ENCODE measurements at regions not wholly inside any gene's neighbourhood (a gene's known extent, or its start where the extent isn't known, plus 50 kb on each side); places are given as distances from the start of the nearest gene placed in this dataset.

- Histone ChIP-seq H2AFZ (ENCODE audit: low read depth, low read length) (no peak overlapping the region), H3K4me1 (ENCODE audit: insufficient read depth, low read length) (no peaks in the 10 kb centered on the region), H3K9me3 (ENCODE audit: low read length) (no peaks in the 10 kb centered on the region), H3K36me3 (ENCODE audit: insufficient read depth, low read length) (no peaks in the 10 kb centered on the region), H3K4me3 (ENCODE audit: low read length) (no peak overlapping the region), H3K27me3 (ENCODE audit: insufficient read depth, low read length) (no peaks in the 10 kb centered on the region)
Observed at GRCh38 chr4:95728145-95728544, 111.7 kb upstream of the PDHA2 start.

GRCh38 chr4:95715830-95716229, 124.1 kb upstream of the PDHA2 start:
- no peaks in the 10 kb centered on the region for H3K4me1 ChIP-seq (ENCODE audit: insufficient read depth, low read length)
- no peak overlapping the region for H2AFZ ChIP-seq (ENCODE audit: low read depth, low read length)
- H3K4me3 ChIP-seq (ENCODE audit: low read length), result no peak overlapping the region
- no peaks in the 10 kb centered on the region for H3K27me3 ChIP-seq (ENCODE audit: insufficient read depth, low read length)
- H3K36me3 ChIP-seq (ENCODE audit: insufficient read depth, low read length), result no peaks in the 10 kb centered on the region
- no peaks in the 10 kb centered on the region for H3K9me3 ChIP-seq (ENCODE audit: low read length)

DNA sequence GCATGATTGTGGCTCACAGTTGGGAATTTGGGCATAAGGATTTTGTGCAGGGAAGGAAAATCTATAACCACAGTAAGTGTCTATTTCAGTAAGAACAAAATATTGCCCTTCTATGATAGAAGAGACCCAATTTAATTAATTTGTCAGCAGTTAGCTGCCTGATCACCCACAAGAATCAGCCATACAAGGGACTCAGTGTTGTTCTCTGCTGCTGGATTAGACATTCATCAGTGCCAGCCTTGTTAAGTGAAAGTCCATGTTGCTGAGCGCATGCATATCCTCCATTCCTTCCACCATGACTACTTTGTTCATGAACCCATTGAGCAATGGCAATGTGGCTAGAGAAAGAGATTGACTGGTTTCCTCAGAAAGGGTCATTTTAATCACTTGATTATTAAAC, 125.3 kb upstream of the PDHA2 start:
- no peaks in the 10 kb centered on the region for H3K36me3 ChIP-seq (ENCODE audit: insufficient read depth, low read length)

GRCh38 chr4:95705323-95705722, 134.6 kb upstream of the PDHA2 start:
- no peaks in the 10 kb centered on the region for H3K27me3 ChIP-seq (ENCODE audit: insufficient read depth, low read length)
- peaks cover 7% of the 10 kb centered on the region for H3K4me1 ChIP-seq (ENCODE audit: insufficient read depth, low read length)
- no peaks in the 10 kb centered on the region for H3K36me3 ChIP-seq (ENCODE audit: insufficient read depth, low read length)
- H3K9me3 ChIP-seq (ENCODE audit: low read length), result no peaks in the 10 kb centered on the region
- no peak overlapping the region for H3K4me3 ChIP-seq (ENCODE audit: low read length)
- H2AFZ ChIP-seq (ENCODE audit: low read depth, low read length), result no peak overlapping the region

More for the DNA sequence above, 125.3 kb upstream of the PDHA2 start:
- Histone ChIP-seq H2AFZ (ENCODE audit: low read depth, low read length) (no peak overlapping the region), H3K27me3 (ENCODE audit: insufficient read depth, low read length) (no peaks in the 10 kb centered on the region), H3K4me1 (ENCODE audit: insufficient read depth, low read length) (no peaks in the 10 kb centered on the region), H3K4me3 (ENCODE audit: low read length) (no peak overlapping the region), H3K9me3 (ENCODE audit: low read length) (no peaks in the 10 kb centered on the region)

DNA sequence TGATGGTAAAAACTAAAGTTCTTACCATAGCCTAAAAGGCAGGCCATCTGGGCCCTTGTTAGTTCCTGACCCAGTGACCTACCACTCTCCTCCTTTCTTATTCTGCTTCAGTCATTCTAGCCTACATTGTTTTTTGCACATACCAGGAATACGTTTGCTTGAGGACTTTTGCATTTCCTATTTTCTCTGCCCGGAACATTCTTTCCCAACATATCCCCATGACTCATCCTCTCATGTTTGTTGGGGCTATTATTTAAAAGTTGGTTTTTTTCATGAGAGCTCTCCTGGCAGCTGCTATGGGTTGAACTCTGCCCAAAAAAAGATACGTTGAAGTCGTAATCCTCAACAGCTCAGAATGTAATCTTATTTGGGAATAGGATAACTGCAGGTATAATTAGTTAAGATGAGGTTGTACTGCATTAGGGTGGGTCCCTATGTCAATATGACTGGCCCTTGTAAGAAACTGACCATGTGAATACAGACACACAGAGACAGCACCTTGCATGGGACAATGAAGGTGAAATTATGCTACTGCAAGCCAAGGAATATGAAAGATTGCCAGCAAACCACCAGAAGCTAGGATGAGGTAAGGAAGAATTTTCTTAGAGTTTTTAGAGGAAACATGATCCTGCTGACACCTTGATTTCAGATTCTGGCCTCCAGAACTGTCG, 138.3 kb upstream of the PDHA2 start:
- no peaks in the 10 kb centered on the region for H3K36me3 ChIP-seq (ENCODE audit: insufficient read depth, low read length)
- H3K4me1 ChIP-seq (ENCODE audit: insufficient read depth, low read length), result peaks cover 7% of the 10 kb centered on the region
- no peaks in the 10 kb centered on the region for H3K9me3 ChIP-seq (ENCODE audit: low read length)
- H2AFZ ChIP-seq (ENCODE audit: low read depth, low read length), result no peak overlapping the region
- H3K27me3 ChIP-seq (ENCODE audit: insufficient read depth, low read length), result no peaks in the 10 kb centered on the region
- no peak overlapping the region for H3K4me3 ChIP-seq (ENCODE audit: low read length)

- no peak overlapping the region for H3K4me3 ChIP-seq (ENCODE audit: low read length)
- no peaks in the 10 kb centered on the region for H3K4me1 ChIP-seq (ENCODE audit: insufficient read depth, low read length)
- no peaks in the 10 kb centered on the region for H3K27me3 ChIP-seq (ENCODE audit: insufficient read depth, low read length)
- no peak overlapping the region for H2AFZ ChIP-seq (ENCODE audit: low read depth, low read length)
- no peaks in the 10 kb centered on the region for H3K36me3 ChIP-seq (ENCODE audit: insufficient read depth, low read length)
- no peaks in the 10 kb centered on the region for H3K9me3 ChIP-seq (ENCODE audit: low read length)
Observed at GRCh38 chr4:95694411-95694810, 145.5 kb upstream of the PDHA2 start.

DNA sequence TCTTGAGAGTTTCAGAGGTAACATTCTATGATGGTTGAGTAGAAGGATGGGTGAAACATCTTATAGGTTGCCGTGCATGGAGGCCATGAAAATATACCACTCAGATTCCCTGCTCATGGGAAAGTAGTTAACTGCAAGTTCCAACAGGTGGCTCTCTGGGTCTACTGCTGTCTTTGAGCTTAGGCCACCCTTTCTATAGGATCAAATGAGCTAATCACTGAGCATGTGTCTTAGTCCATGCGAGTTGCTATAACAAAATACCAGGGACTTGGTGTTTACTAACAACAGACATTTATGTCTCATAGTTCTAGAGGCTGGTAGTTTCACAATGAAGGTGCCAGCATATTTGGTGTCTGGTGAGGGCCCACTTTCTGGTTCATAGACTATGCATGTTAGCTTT, 144.8 kb upstream of the UNC5C start:
- Histone ChIP-seq H2AFZ (ENCODE audit: low read depth, low read length) (no peak overlapping the region), H3K27me3 (ENCODE audit: insufficient read depth, low read length) (no peaks in the 10 kb centered on the region), H3K4me3 (ENCODE audit: low read length) (no peak overlapping the region), H3K4me1 (ENCODE audit: insufficient read depth, low read length) (no peaks in the 10 kb centered on the region), H3K9me3 (ENCODE audit: low read length) (no peaks in the 10 kb centered on the region), H3K36me3 (ENCODE audit: insufficient read depth, low read length) (no peaks in the 10 kb centered on the region)

- Histone ChIP-seq H3K36me3 (ENCODE audit: insufficient read depth, low read length) (no peaks in the 10 kb centered on the region), H2AFZ (ENCODE audit: low read depth, low read length) (no peak overlapping the region), H3K27me3 (ENCODE audit: insufficient read depth, low read length) (no peaks in the 10 kb centered on the region), H3K9me3 (ENCODE audit: low read length) (no peaks in the 10 kb centered on the region), H3K4me1 (ENCODE audit: insufficient read depth, low read length) (peaks cover 22% of the 10 kb centered on the region), H3K4me3 (ENCODE audit: low read length) (no peak overlapping the region)
Observed at GRCh38 chr4:95676190-95676589, 127.4 kb upstream of the UNC5C start.

- no peaks in the 10 kb centered on the region for H3K9me3 ChIP-seq (ENCODE audit: low read length)
- H3K36me3 ChIP-seq (ENCODE audit: insufficient read depth, low read length), result no peaks in the 10 kb centered on the region
- no peak overlapping the region for H2AFZ ChIP-seq (ENCODE audit: low read depth, low read length)
- H3K4me3 ChIP-seq (ENCODE audit: low read length), result no peak overlapping the region
- no peaks in the 10 kb centered on the region for H3K27me3 ChIP-seq (ENCODE audit: insufficient read depth, low read length)
- H3K4me1 ChIP-seq (ENCODE audit: insufficient read depth, low read length), result peaks cover 22% of the 10 kb centered on the region
Observed at GRCh38 chr4:95675623-95676022, 126.8 kb upstream of the UNC5C start.

DNA sequence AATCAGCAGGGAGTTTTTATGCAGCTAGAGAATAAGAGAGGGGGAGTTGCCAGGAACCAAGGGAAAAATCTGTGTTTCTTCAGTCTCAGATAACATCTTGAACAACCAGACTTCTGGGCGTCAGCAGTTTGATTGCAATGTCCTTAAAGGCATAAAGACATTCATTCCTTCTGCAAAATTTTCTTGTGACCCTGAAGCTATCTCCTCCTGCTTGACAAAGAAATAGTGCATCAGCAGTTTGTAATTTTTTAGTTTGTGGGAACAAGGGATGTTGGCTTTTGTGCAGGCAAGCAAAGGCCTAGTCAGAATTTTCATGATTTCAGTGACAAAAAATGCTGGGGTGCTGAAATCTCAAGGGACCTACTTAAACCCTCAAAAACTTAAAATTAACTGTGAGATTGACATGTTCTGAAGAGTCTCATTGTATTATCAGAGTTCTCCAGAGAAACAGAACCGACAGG, 125.8 kb upstream of the UNC5C start:
- H3K4me1 ChIP-seq (ENCODE audit: insufficient read depth, low read length), result peaks cover 22% of the 10 kb centered on the region
- no peak overlapping the region for H2AFZ ChIP-seq (ENCODE audit: low read depth, low read length)
- H3K9me3 ChIP-seq (ENCODE audit: low read length), result no peaks in the 10 kb centered on the region
- H3K36me3 ChIP-seq (ENCODE audit: insufficient read depth, low read length), result no peaks in the 10 kb centered on the region
- H3K4me3 ChIP-seq (ENCODE audit: low read length), result no peak overlapping the region
- no peaks in the 10 kb centered on the region for H3K27me3 ChIP-seq (ENCODE audit: insufficient read depth, low read length)

GRCh38 chr4:95672811-95673210, 124.0 kb upstream of the UNC5C start:
- H3K27me3 ChIP-seq (ENCODE audit: insufficient read depth, low read length), result no peaks in the 10 kb centered on the region
- H3K36me3 ChIP-seq (ENCODE audit: insufficient read depth, low read length), result no peaks in the 10 kb centered on the region
- no peak overlapping the region for H3K4me3 ChIP-seq (ENCODE audit: low read length)
- H3K9me3 ChIP-seq (ENCODE audit: low read length), result no peaks in the 10 kb centered on the region
- no peak overlapping the region for H2AFZ ChIP-seq (ENCODE audit: low read depth, low read length)
- H3K4me1 ChIP-seq (ENCODE audit: insufficient read depth, low read length), result peaks cover 22% of the 10 kb centered on the region

DNA sequence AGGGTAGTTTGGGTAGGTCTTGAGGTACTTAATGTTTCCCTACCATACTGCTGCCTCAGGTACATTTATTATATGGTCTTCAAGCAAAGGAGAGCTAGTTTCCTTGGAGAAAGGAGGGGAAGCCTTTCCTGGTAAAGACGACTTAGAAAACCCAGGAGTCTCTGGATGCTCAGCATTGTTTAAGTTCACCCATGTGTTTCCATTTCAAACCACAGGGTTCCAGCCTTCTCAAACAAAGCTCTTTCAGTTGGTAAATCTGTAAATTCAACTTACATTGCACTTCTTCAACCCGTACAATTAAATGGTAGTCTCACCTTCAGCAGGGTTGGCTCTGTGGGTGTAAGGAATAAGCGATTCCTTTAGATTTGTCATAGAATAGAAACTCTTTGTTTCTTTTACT, 111.9 kb upstream of the UNC5C start:
- Histone ChIP-seq H2AFZ (ENCODE audit: low read depth, low read length) (no peak overlapping the region), H3K9me3 (ENCODE audit: low read length) (no peaks in the 10 kb centered on the region), H3K4me3 (ENCODE audit: low read length) (no peak overlapping the region)

GRCh38 chr4:95651891-95652290, 103.1 kb upstream of the UNC5C start:
- Histone ChIP-seq H2AFZ (ENCODE audit: low read depth, low read length) (no peak overlapping the region), H3K27me3 (ENCODE audit: insufficient read depth, low read length) (no peaks in the 10 kb centered on the region), H3K36me3 (ENCODE audit: insufficient read depth, low read length) (no peaks in the 10 kb centered on the region), H3K4me1 (ENCODE audit: insufficient read depth, low read length) (peaks cover 7% of the 10 kb centered on the region), H3K9me3 (ENCODE audit: low read length) (no peaks in the 10 kb centered on the region), H3K4me3 (ENCODE audit: low read length) (no peak overlapping the region)

More for the DNA sequence above, 111.9 kb upstream of the UNC5C start:
- H3K36me3 ChIP-seq (ENCODE audit: insufficient read depth, low read length), result no peaks in the 10 kb centered on the region
- H3K4me1 ChIP-seq (ENCODE audit: insufficient read depth, low read length), result no peaks in the 10 kb centered on the region
- H3K27me3 ChIP-seq (ENCODE audit: insufficient read depth, low read length), result no peaks in the 10 kb centered on the region

GRCh38 chr4:95644417-95644816, 95.6 kb upstream of the UNC5C start:
- Histone ChIP-seq H2AFZ (ENCODE audit: low read depth, low read length) (no peak overlapping the region), H3K4me1 (ENCODE audit: insufficient read depth, low read length) (peaks cover 13% of the 10 kb centered on the region), H3K36me3 (ENCODE audit: insufficient read depth, low read length) (no peaks in the 10 kb centered on the region), H3K4me3 (ENCODE audit: low read length) (no peak overlapping the region), H3K9me3 (ENCODE audit: low read length) (no peaks in the 10 kb centered on the region), H3K27me3 (ENCODE audit: insufficient read depth, low read length) (no peaks in the 10 kb centered on the region)
